PFSK-1 (cell line): ENCODE measurements at regions not wholly inside any gene's neighbourhood (a gene's known extent, or its start where the extent isn't known, plus 50 kb on each side); places are given as distances from the start of the nearest gene placed in this dataset.

Source experiments
- FOXP2 ChIP-seq: optimal IDR thresholded peaks from 2 replicates; pipeline ENCODE3; 2011; ENCODE audit warnings: borderline replicate concordance, control low read depth, inconsistent platforms; ENCODE audit not compliant: insufficient read depth; ENCODE audit errors: extremely low read length, extremely low read depth
- POLR2AphosphoS5 ChIP-seq: IDR thresholded peaks from 2 replicates; pipeline ENCODE4 v1.6.1; 2012; ENCODE audit warnings: low read depth, mild to moderate bottlenecking, control low read depth, low read length, moderate library complexity
- REST ChIP-seq, 2 experiments: IDR thresholded peaks; 2 replicates each; pipeline versions ENCODE4 v1.6.1 to v1.8.0; 2011 to 2012; ENCODE audit warnings: low read depth in 2 of 2, low read length in 2 of 2, control low read depth in 1 of 2, inconsistent platforms in 1 of 2, mild to moderate bottlenecking in 1 of 2, moderate library complexity in 1 of 2; ENCODE audit not compliant: insufficient read depth in 1 of 2
- SIN3A ChIP-seq: IDR thresholded peaks from 2 replicates; pipeline ENCODE4 v1.6.1; 2012; ENCODE audit warnings: mild to moderate bottlenecking, low read length, moderate library complexity, borderline replicate concordance; ENCODE audit not compliant: insufficient read depth
- TAF1 ChIP-seq: IDR thresholded peaks from 2 replicates; pipeline ENCODE4 v1.6.1; 2012; ENCODE audit warnings: low read length, control low read depth, borderline replicate concordance; ENCODE audit not compliant: insufficient read depth

- TF ChIP-seq REST (IDR thresholded peaks at IDR 0.05; ENCODE audit: insufficient read depth in 1 of 2, low read depth in 2 of 2, low read length in 2 of 2) (no peak), POLR2AphosphoS5 (no peak), FOXP2 (no peak), TAF1 (no peak), SIN3A (no peak)
Measured at GRCh38 chr9:86893811-86894490, 53.4 kb downstream of the GAS1 start.

- TF ChIP-seq SIN3A (no peak), POLR2AphosphoS5 (no peak), REST (IDR thresholded peaks at IDR 0.05; ENCODE audit: insufficient read depth in 1 of 2, low read depth in 2 of 2, low read length in 2 of 2) (no peak), TAF1 (no peak), FOXP2 (no peak)
Measured at GRCh38 chr9:86892576-86892975, 54.7 kb downstream of the GAS1 start.

GRCh38 chr9:86891886-86892437 is 55.3 kb downstream of the GAS1 start:
- no peak for TF ChIP-seq POLR2AphosphoS5
- no peak for TF ChIP-seq SIN3A
- TF ChIP-seq TAF1 = no peak
- TF ChIP-seq REST (IDR thresholded peaks at IDR 0.05; ENCODE audit: insufficient read depth in 1 of 2, low read depth in 2 of 2, low read length in 2 of 2) = no peak
- TF ChIP-seq FOXP2 = no peak

GRCh38 chr9:86891091-86891490 is 56.2 kb downstream of the GAS1 start:
- TF ChIP-seq REST (IDR thresholded peaks at IDR 0.05; ENCODE audit: insufficient read depth in 1 of 2, low read depth in 2 of 2, low read length in 2 of 2) (no peak), TAF1 (no peak), POLR2AphosphoS5 (no peak), FOXP2 (no peak), SIN3A (no peak)
